ENCODE measurements at regions not wholly inside any gene's neighbourhood (a gene's known extent, or its start where the extent isn't known, plus 50 kb on each side); places are given as distances from the start of the nearest gene placed in this dataset.

DNA sequence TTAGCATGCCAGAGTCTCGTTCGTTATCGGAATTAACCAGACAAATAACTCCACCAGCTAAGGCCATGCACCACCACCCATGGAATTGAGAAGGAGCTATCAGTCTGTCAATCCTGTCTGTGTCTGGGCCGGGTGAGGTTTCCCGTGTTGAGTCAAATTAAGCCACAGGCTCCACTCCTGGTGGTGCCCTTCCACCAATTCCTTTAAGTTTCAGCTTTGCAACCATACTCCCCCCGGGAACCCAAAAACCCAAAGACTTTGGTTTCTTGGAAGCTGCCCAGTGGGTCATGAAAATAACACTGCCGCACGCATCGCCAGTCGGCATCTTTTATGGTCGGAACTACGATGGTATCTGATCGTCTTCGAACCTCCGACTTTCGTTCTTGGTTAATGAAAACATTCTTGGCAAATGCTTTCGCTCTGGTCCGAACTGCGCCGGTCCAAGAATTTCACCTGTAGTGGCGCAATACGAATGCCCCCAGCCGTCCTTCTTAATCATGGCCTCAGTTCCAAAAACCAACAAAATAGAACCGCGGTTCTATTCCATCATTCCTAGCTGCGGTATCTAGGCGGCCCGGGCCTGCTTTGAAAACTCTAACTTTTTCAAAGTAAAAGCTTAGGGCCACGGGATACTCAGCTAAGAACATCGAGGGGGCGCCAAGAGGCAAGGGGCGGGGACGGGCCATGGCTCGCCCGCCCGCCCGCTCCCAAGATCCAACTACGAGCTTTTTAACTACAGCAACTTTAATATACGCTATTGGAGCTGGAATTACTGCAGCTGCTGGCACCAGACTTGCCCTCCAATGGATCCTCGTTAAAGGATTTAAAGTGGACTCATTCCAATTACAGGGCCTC, 1958.5 kb upstream of the DEFB115 start:
- TF ChIP-seq CTCF (IDR thresholded peaks at IDR 0.05; ENCODE audit: insufficient read depth, low read length, poor library complexity, severe bottlenecking): no peak
- TF ChIP-seq EZH2phosphoT487 (conservative IDR thresholded peaks at IDR 0.05; ENCODE audit: low read length): no peak
